HUES64 (cell line): ENCODE measurements at regions not wholly inside any gene's neighbourhood (a gene's known extent, or its start where the extent isn't known, plus 50 kb on each side); places are given as distances from the start of the nearest gene placed in this dataset.

Source experiments
- H3K27ac ChIP-seq: 2 replicates; pipeline ENCODE4 v1.7.0; 2013; ENCODE audit warnings: low read depth, low read length, inconsistent platforms
- H3K27me3 ChIP-seq: 2 replicates; pipeline ENCODE4 v1.6.1; 2013; ENCODE audit warnings: mild to moderate bottlenecking, low read length; ENCODE audit not compliant: insufficient read depth
- H3K36me3 ChIP-seq: 2 replicates; pipeline ENCODE4 v1.6.1; 2013; ENCODE audit warnings: mild to moderate bottlenecking, low read length; ENCODE audit not compliant: insufficient read depth
- H3K4me1 ChIP-seq: 2 replicates; pipeline ENCODE4 v1.6.1; 2013; ENCODE audit warnings: mild to moderate bottlenecking, low read length, moderate library complexity; ENCODE audit not compliant: insufficient read depth
- H3K4me3 ChIP-seq: 2 replicates; pipeline ENCODE4 v1.5.1; 2013; ENCODE audit warnings: mild to moderate bottlenecking, low read length, moderate library complexity
- H3K9ac ChIP-seq: 2 replicates; pipeline ENCODE4 v1.6.1; 2013; ENCODE audit warnings: mild to moderate bottlenecking, low read depth, low read length
- H3K9me3 ChIP-seq: 2 replicates; pipeline ENCODE4 v1.6.1; 2013; ENCODE audit warnings: low read depth, low read length; ENCODE audit not compliant: insufficient read depth
- WGBS: fragments of 150-250, 120-280 bp; methylation state at CpG from one replicate; pipeline ENCODE4 v1.1.7; 2013; ENCODE audit warnings: missing lambda C conversion rate; 5-methylcytosine and 5-hydroxymethylcytosine counted together

- Histone ChIP-seq H3K27me3 (no peaks in the 10 kb centered on the region), H3K9ac (no peak overlapping the region), H3K27ac (no peak overlapping the region), H3K36me3 (no peaks in the 10 kb centered on the region), H3K4me3 (no peak overlapping the region), H3K4me1 (no peaks in the 10 kb centered on the region), H3K9me3 (peaks cover 12% of the 10 kb centered on the region)
- no CpG with 5 or more reads among the region's 1 CpG for WGBS
These were observed 387.6 kb upstream of the DDI1 start for GRCh38 chr11:103648670-103649400.

- Histone ChIP-seq H3K4me1 (no peaks in the 10 kb centered on the region), H3K27ac (no peak overlapping the region), H3K27me3 (no peaks in the 10 kb centered on the region), H3K36me3 (no peaks in the 10 kb centered on the region), H3K9me3 (peaks cover 12% of the 10 kb centered on the region), H3K9ac (no peak overlapping the region), H3K4me3 (no peak overlapping the region)
- 100% methylated on average over 1 of the region's 3 CpGs for WGBS
These were observed 387.0 kb upstream of the DDI1 start for GRCh38 chr11:103649401-103649895.

GRCh38 chr11:103650330-103650729, 386.1 kb upstream of the DDI1 start:
- no peak overlapping the region for H3K27ac ChIP-seq
- no peak overlapping the region for H3K4me3 ChIP-seq
- H3K4me1 ChIP-seq = no peaks in the 10 kb centered on the region
- H3K27me3 ChIP-seq = no peaks in the 10 kb centered on the region
- no peaks in the 10 kb centered on the region for H3K36me3 ChIP-seq
- peaks cover 12% of the 10 kb centered on the region for H3K9me3 ChIP-seq
- no peak overlapping the region for H3K9ac ChIP-seq
- 100% methylated on average over 1 of the region's 1 CpG for WGBS

GRCh38 chr11:103651341-103651998, 385.0 kb upstream of the DDI1 start:
- Histone ChIP-seq H3K9ac (no peak overlapping the region), H3K27me3 (no peaks in the 10 kb centered on the region), H3K4me3 (no peak overlapping the region), H3K9me3 (peaks cover 12% of the 10 kb centered on the region), H3K36me3 (no peaks in the 10 kb centered on the region), H3K27ac (no peak overlapping the region), H3K4me1 (no peaks in the 10 kb centered on the region)
- WGBS = 97% methylated on average over 5 of the region's 5 CpGs

- no peaks in the 10 kb centered on the region for H3K27me3 ChIP-seq
- H3K27ac ChIP-seq = no peak overlapping the region
- no peaks in the 10 kb centered on the region for H3K4me1 ChIP-seq
- peaks cover 12% of the 10 kb centered on the region for H3K9me3 ChIP-seq
- no peak overlapping the region for H3K4me3 ChIP-seq
- H3K36me3 ChIP-seq = no peaks in the 10 kb centered on the region
- 95% methylated on average over 1 of the region's 1 CpG for WGBS
- H3K9ac ChIP-seq = no peak overlapping the region
These were observed 384.4 kb upstream of the DDI1 start for GRCh38 chr11:103652013-103652412.

- H3K36me3 ChIP-seq = no peaks in the 10 kb centered on the region
- WGBS = 99% methylated on average over 2 of the region's 3 CpGs
These were observed 380.1 kb upstream of the DDI1 start for GRCh38 chr11:103656382-103656781.

GRCh38 chr11:103659206-103659618, 377.2 kb upstream of the DDI1 start:
- Histone ChIP-seq H3K36me3 (no peaks in the 10 kb centered on the region), H3K27ac (no peak overlapping the region), H3K4me3 (no peak overlapping the region), H3K27me3 (no peaks in the 10 kb centered on the region), H3K4me1 (no peaks in the 10 kb centered on the region), H3K9ac (no peak overlapping the region), H3K9me3 (no peaks in the 10 kb centered on the region)

More at GRCh38 chr11:103656382-103656781, 380.1 kb upstream of the DDI1 start:
- Histone ChIP-seq H3K27ac (no peak overlapping the region), H3K9me3 (peaks cover 9% of the 10 kb centered on the region), H3K27me3 (no peaks in the 10 kb centered on the region), H3K4me3 (no peak overlapping the region), H3K9ac (no peak overlapping the region), H3K4me1 (no peaks in the 10 kb centered on the region)

GRCh38 chr11:103659743-103660142, 376.7 kb upstream of the DDI1 start:
- H3K36me3 ChIP-seq = no peaks in the 10 kb centered on the region
- no peaks in the 10 kb centered on the region for H3K27me3 ChIP-seq
- no peaks in the 10 kb centered on the region for H3K9me3 ChIP-seq
- H3K9ac ChIP-seq = no peak overlapping the region
- no peak overlapping the region for H3K4me3 ChIP-seq
- H3K4me1 ChIP-seq = no peaks in the 10 kb centered on the region
- H3K27ac ChIP-seq = no peak overlapping the region

GRCh38 chr11:103661185-103661584, 375.3 kb upstream of the DDI1 start:
- Histone ChIP-seq H3K4me1 (no peaks in the 10 kb centered on the region), H3K27me3 (no peaks in the 10 kb centered on the region), H3K9me3 (no peaks in the 10 kb centered on the region), H3K4me3 (no peak overlapping the region), H3K27ac (no peak overlapping the region), H3K9ac (no peak overlapping the region), H3K36me3 (no peaks in the 10 kb centered on the region)

- WGBS = 51% methylated on average over 1 of the region's 1 CpG
- Histone ChIP-seq H3K4me1 (no peaks in the 10 kb centered on the region), H3K9me3 (no peaks in the 10 kb centered on the region), H3K9ac (no peak overlapping the region), H3K27me3 (no peaks in the 10 kb centered on the region), H3K27ac (no peak overlapping the region), H3K4me3 (no peak overlapping the region), H3K36me3 (no peaks in the 10 kb centered on the region)
These were observed 374.4 kb upstream of the DDI1 start for GRCh38 chr11:103661991-103662390.

- H3K9me3 ChIP-seq = no peaks in the 10 kb centered on the region
- H3K36me3 ChIP-seq = no peaks in the 10 kb centered on the region
- H3K27ac ChIP-seq = no peak overlapping the region
- H3K4me1 ChIP-seq = no peaks in the 10 kb centered on the region
- H3K4me3 ChIP-seq = no peak overlapping the region
- 95% methylated on average over 2 of the region's 2 CpGs for WGBS
- no peak overlapping the region for H3K9ac ChIP-seq
- no peaks in the 10 kb centered on the region for H3K27me3 ChIP-seq
These were observed 373.6 kb upstream of the DDI1 start for GRCh38 chr11:103662880-103663279.
